Prostate gland (tissue), 2 donors: ENCODE measurements at regions not wholly inside any gene's neighbourhood (a gene's known extent, or its start where the extent isn't known, plus 50 kb on each side); places are given as distances from the start of the nearest gene placed in this dataset.

Experiments used
- DNase-seq: peaks from one replicate; pipeline ENCODE4 v3.0.0-alpha.2; 2019; ENCODE audit warnings: low spot score
- H3K27ac ChIP-seq, 2 donors: fragments of 200-600 bp; sonication (generic); 2 replicates each; pipeline ENCODE4 v1.5.1; 2017 to 2019
- H3K27me3 ChIP-seq: fragments of 200-600 bp; sonication (generic); replicated peaks from 2 replicates; pipeline ENCODE4 v1.5.1; 2019; ENCODE audit not compliant: insufficient read depth
- H3K36me3 ChIP-seq, 2 donors: fragments of 200-600 bp; sonication (generic); 1 replicate in 1 of 2; 2 replicates in 1 of 2; pipeline versions ENCODE4 v1.5.1 to v1.8.1; 2017 to 2019
- H3K4me1 ChIP-seq: fragments of 200-600 bp; sonication (generic); replicated peaks from 2 replicates; pipeline ENCODE4 v1.5.1; 2019
- H3K4me3 ChIP-seq, 2 donors: fragments of 200-600 bp; sonication (generic); 2 replicates each; pipeline ENCODE4 v1.5.1; 2017 to 2019
- H3K9me3 ChIP-seq: fragments of 200-600 bp; sonication (generic); 2 replicates; pipeline ENCODE4 v1.5.1; 2017
- CTCF ChIP-seq, 4 experiments: fragments of 200-600 bp in 2 of 4; fragments of 450-650 bp in 2 of 4; sonication (generic) in 2 of 4; IDR thresholded peaks; 1 replicate in 3 of 4; 2 replicates in 1 of 4; pipeline ENCODE4 v1.5.1; 2016 to 2019; ENCODE audit warnings: antibody characterized with exemption in 4 of 4, mild to moderate bottlenecking in 2 of 4, moderate library complexity in 2 of 4
- POLR2A ChIP-seq: fragments of 450-650 bp; IDR thresholded peaks from one replicate; pipeline ENCODE4 v1.6.1; 2016; ENCODE audit warnings: antibody characterized with exemption, mild to moderate bottlenecking
- POLR2AphosphoS5 ChIP-seq: sonication (generic); formaldehyde crosslinking; IDR thresholded peaks from one replicate; pipeline ENCODE4 v1.6.1; 2017; ENCODE audit warnings: antibody characterized with exemption
- intact Hi-C: fragments of 100-400 bp; cut with DNase I; formaldehyde crosslinking; loops from one replicate; pipeline ENCODE4 v1.14.2; 2022

GRCh38 chr17:52209507-52209906, 51.0 kb upstream of the CA10 start:
- TF ChIP-seq POLR2AphosphoS5 (no peak), CTCF (IDR thresholded peaks at IDR 0.05) (no peak), POLR2A (no peak)
- Histone ChIP-seq H3K36me3 (no peaks in the 10 kb centered on the region), H3K4me3 (no peak overlapping the region), H3K27ac (no peak overlapping the region), H3K27me3 (no peaks in the 10 kb centered on the region), H3K4me1 (no peaks in the 10 kb centered on the region), H3K9me3 (no peaks in the 10 kb centered on the region)
- intact Hi-C loops: no loop called here
- DNase-seq: no peak
